ENCODE measurements at regions not wholly inside any gene's neighbourhood (a gene's known extent, or its start where the extent isn't known, plus 50 kb on each side); places are given as distances from the start of the nearest gene placed in this dataset.

- TF ChIP-seq, protein P1, sequence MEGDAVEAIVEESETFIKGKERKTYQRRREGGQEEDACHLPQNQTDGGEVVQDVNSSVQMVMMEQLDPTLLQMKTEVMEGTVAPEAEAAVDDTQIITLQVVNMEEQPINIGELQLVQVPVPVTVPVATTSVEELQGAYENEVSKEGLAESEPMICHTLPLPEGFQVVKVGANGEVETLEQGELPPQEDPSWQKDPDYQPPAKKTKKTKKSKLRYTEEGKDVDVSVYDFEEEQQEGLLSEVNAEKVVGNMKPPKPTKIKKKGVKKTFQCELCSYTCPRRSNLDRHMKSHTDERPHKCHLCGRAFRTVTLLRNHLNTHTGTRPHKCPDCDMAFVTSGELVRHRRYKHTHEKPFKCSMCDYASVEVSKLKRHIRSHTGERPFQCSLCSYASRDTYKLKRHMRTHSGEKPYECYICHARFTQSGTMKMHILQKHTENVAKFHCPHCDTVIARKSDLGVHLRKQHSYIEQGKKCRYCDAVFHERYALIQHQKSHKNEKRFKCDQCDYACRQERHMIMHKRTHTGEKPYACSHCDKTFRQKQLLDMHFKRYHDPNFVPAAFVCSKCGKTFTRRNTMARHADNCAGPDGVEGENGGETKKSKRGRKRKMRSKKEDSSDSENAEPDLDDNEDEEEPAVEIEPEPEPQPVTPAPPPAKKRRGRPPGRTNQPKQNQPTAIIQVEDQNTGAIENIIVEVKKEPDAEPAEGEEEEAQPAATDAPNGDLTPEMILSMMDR (conservative IDR thresholded peaks at IDR 0.05; ENCODE audit: low read length) = no peak
- no peak for TF ChIP-seq EZH2phosphoT487 (IDR thresholded peaks at IDR 0.05; ENCODE audit: borderline replicate concordance, low read depth, low read length)
Measured at GRCh38 chr20:61046721-61047351, 205.2 kb upstream of the CDH4 start.

All from OCI-LY7 (cell line).